IMR-90 (cell line): ENCODE measurements at regions not wholly inside any gene's neighbourhood (a gene's known extent, or its start where the extent isn't known, plus 50 kb on each side); places are given as distances from the start of the nearest gene placed in this dataset.

ENCODE experiments used
- ATAC-seq: fragments of 200-7000 bp; cut with Tn5 transposase; 2 replicates; pipeline ENCODE4 v1.9.1; 2020; ENCODE audit warnings: low read depth, mild to moderate bottlenecking, moderate library complexity
- BruUV-seq: library from RNA; stranded (reverse); fragments of 400-500 nt; replicated peaks from 2 replicates; lab custom pipeline; 2021; lab: Mats Ljungman, UMichigan
- CTCF ChIA-PET: fragments of 300-600 bp; formaldehyde crosslinking; extraction: SDS; loops from one replicate; lab custom pipeline; 2021; ENCODE audit warnings: antibody characterized with exemption; lab: Yijun Ruan, JAX
- POLR2A ChIA-PET: fragments of 300-600 bp; sonication (Branson Sonifier 250); formaldehyde crosslinking; loops from one replicate; lab custom pipeline; 2022; ENCODE audit warnings: antibody characterized with exemption; ENCODE audit not compliant: unreplicated experiment; lab: Charles Lee
- DNase-seq: peaks from one replicate; pipeline ENCODE4 v3.0.0; 2013
- H2AFZ ChIP-seq: replicated peaks from 2 replicates; pipeline ENCODE3; 2013; ENCODE audit warnings: low read length, mild to moderate bottlenecking; ENCODE audit not compliant: poor library complexity
- H2AK5ac ChIP-seq: 2 replicates; pipeline ENCODE4 v1.6.1; 2013; ENCODE audit warnings: low read depth, low read length, inconsistent platforms
- H2AK9ac ChIP-seq: replicated peaks from 2 replicates; pipeline ENCODE3; 2013; ENCODE audit warnings: mild to moderate bottlenecking, low read depth, low read length, moderate library complexity; ENCODE audit not compliant: poor library complexity
- H2BK120ac ChIP-seq: 2 replicates; pipeline ENCODE4 v1.6.1; 2013; ENCODE audit warnings: low read depth, low read length, inconsistent platforms
- H2BK15ac ChIP-seq: 3 replicates; pipeline ENCODE4 v1.6.1; 2013; ENCODE audit warnings: low read depth, low read length, inconsistent platforms
- H2BK20ac ChIP-seq: 2 replicates; pipeline ENCODE4 v1.6.1; 2013; ENCODE audit warnings: low read depth, mild to moderate bottlenecking, inconsistent platforms, low read length, moderate library complexity
- H2BK5ac ChIP-seq: 2 replicates; pipeline ENCODE4 v1.6.1; 2013; ENCODE audit warnings: mild to moderate bottlenecking, low read depth, low read length, inconsistent platforms; ENCODE audit not compliant: poor library complexity, severe bottlenecking
- H3K14ac ChIP-seq: replicated peaks from 2 replicates; pipeline ENCODE4 v1.6.1; 2013; ENCODE audit warnings: low read depth, low read length, inconsistent platforms
- H3K18ac ChIP-seq: 2 replicates; pipeline ENCODE4 v1.6.1; 2013; ENCODE audit warnings: low read depth, low read length, control low read depth
- H3K23ac ChIP-seq: 2 replicates; pipeline ENCODE4 v1.6.1; 2013; ENCODE audit warnings: low read depth, low read length, inconsistent platforms
- H3K27ac ChIP-seq: 2 replicates; pipeline ENCODE4 v1.5.1; 2013; ENCODE audit warnings: mild to moderate bottlenecking, control low read depth, low read length; ENCODE audit not compliant: insufficient read depth
- H3K27me3 ChIP-seq: 2 replicates; pipeline ENCODE4 v1.6.1; 2013; ENCODE audit warnings: low read length; ENCODE audit not compliant: control insufficient read depth, insufficient read depth
- H3K36me3 ChIP-seq: 2 replicates; pipeline ENCODE4 v1.6.1; 2013; ENCODE audit warnings: low read length, mixed read lengths; ENCODE audit not compliant: control insufficient read depth, insufficient read depth
- H3K4ac ChIP-seq: 2 replicates; pipeline ENCODE4 v1.6.1; 2013; ENCODE audit warnings: low read depth, low read length, inconsistent platforms
- H3K4me1 ChIP-seq: 2 replicates; pipeline ENCODE4 v1.6.1; 2013; ENCODE audit warnings: low read length, mixed read lengths; ENCODE audit not compliant: control insufficient read depth, insufficient read depth
- H3K4me2 ChIP-seq: 2 replicates; pipeline ENCODE4 v1.6.1; 2013; ENCODE audit warnings: low read depth, mild to moderate bottlenecking, control low read depth, low read length, moderate library complexity
- H3K4me3 ChIP-seq: 2 replicates; pipeline ENCODE4 v1.5.1; 2013; ENCODE audit warnings: low read depth, mild to moderate bottlenecking, control low read depth, low read length, moderate library complexity; ENCODE audit not compliant: insufficient read depth
- H3K56ac ChIP-seq: 2 replicates; pipeline ENCODE4 v1.6.1; 2013; ENCODE audit warnings: low read length, inconsistent platforms; ENCODE audit not compliant: insufficient read depth; ENCODE audit errors: extremely low read depth
- H3K79me1 ChIP-seq, 2 experiments: 2 replicates each; pipeline ENCODE4 v1.6.1; 2013; ENCODE audit warnings: low read length in 2 of 2, inconsistent platforms in 1 of 2, low read depth in 1 of 2
- H3K9ac ChIP-seq: 2 replicates; pipeline ENCODE4 v1.6.1; 2013; ENCODE audit warnings: low read depth, low read length, control low read depth
- H3K9me1 ChIP-seq: 2 replicates; pipeline ENCODE4 v1.6.1; 2013; ENCODE audit warnings: low read length, inconsistent platforms; ENCODE audit not compliant: insufficient read depth
- H3K9me3 ChIP-seq: 2 replicates; pipeline ENCODE4 v1.6.1; 2013; ENCODE audit warnings: low read length; ENCODE audit not compliant: control insufficient read depth, insufficient read depth
- H4K20me1 ChIP-seq: 2 replicates; pipeline ENCODE4 v1.6.1; 2013; ENCODE audit warnings: low read length, inconsistent platforms; ENCODE audit not compliant: insufficient read depth
- H4K5ac ChIP-seq: 2 replicates; pipeline ENCODE4 v1.6.1; 2013; ENCODE audit warnings: mild to moderate bottlenecking, low read depth, low read length, control low read depth
- H4K8ac ChIP-seq, 2 experiments: 2 replicates each; pipeline ENCODE4 v1.6.1; 2013; ENCODE audit warnings: low read depth in 2 of 2, low read length in 2 of 2, control low read depth in 1 of 2, inconsistent platforms in 1 of 2
- H4K91ac ChIP-seq: 2 replicates; pipeline ENCODE4 v1.6.1; 2013; ENCODE audit warnings: low read depth, low read length, inconsistent platforms; ENCODE audit not compliant: insufficient read depth
- CEBPB ChIP-seq: IDR thresholded peaks from 2 replicates; pipeline ENCODE4 v1.6.1; 2012; ENCODE audit warnings: low read depth, low read length, improper control_type of control experiment
- ELK1 ChIP-seq: fragments of 150-350 bp; IDR thresholded peaks from 2 replicates; pipeline ENCODE4 v1.6.1; 2016; ENCODE audit warnings: low read depth, mild to moderate bottlenecking, low read length, moderate library complexity, borderline replicate concordance
- MAZ ChIP-seq: IDR thresholded peaks from 2 replicates; pipeline ENCODE4 v1.6.1; 2012; ENCODE audit warnings: low read depth, mild to moderate bottlenecking, low read length, improper control_type of control experiment, moderate library complexity, borderline replicate concordance
- MXI1 ChIP-seq: IDR thresholded peaks from 2 replicates; pipeline ENCODE4 v1.6.1; 2012; ENCODE audit warnings: low read depth, mild to moderate bottlenecking, low read length, moderate library complexity, borderline replicate concordance
- NFE2L2 ChIP-seq: fragments of 150-350 bp; IDR thresholded peaks from 2 replicates; pipeline ENCODE4 v1.6.1; 2016; ENCODE audit warnings: low read depth, mild to moderate bottlenecking, low read length
- WGBS, 2 experiments: methylation state at CpG; one replicate each; pipeline versions ENCODE4 v1.1.5 to v1.1.7; 2013; ENCODE audit warnings: missing lambda C conversion rate in 2 of 2; ENCODE audit not compliant: insufficient read length in 1 of 2; ENCODE audit errors: extremely low coverage in 2 of 2; 5-methylcytosine and 5-hydroxymethylcytosine counted together
- dilution Hi-C: fragments of 300-500 bp; cut with HindIII; formaldehyde crosslinking; loops from one replicate; pipeline ENCODE4 v1.14.3; 2018; ENCODE audit warnings: low sequenced_read_pairs; ENCODE audit not compliant: unreplicated experiment
- in situ Hi-C: fragments of 300-500 bp; cut with MboI; formaldehyde crosslinking; loops from 3 replicates; pipeline ENCODE4 v1.14.3; 2019; ENCODE audit warnings: low sequenced_read_pairs, inconsistent platforms, mixed read lengths
- intact Hi-C: fragments of 100-400 bp; cut with micrococcal nuclease; formaldehyde crosslinking; loops from 2 replicates; pipeline ENCODE4 v1.10.0; 2022

GRCh38 chr20:39588148-39588757 is 626.1 kb downstream of the DHX35 start:
- Histone ChIP-seq H3K27ac (no peak overlapping the region), H4K5ac (no peak overlapping the region), H3K36me3 (no peaks in the 10 kb centered on the region), H3K14ac (no peak overlapping the region), H3K9me1 (no peaks in the 10 kb centered on the region), H2BK15ac (no peak overlapping the region), H2BK20ac (no peak overlapping the region), H3K23ac (no peak overlapping the region), H4K20me1 (no peaks in the 10 kb centered on the region), H2AK9ac (no peak overlapping the region), H3K9ac (no peak overlapping the region), H2AK5ac (no peak overlapping the region), H4K91ac (no peak overlapping the region), H3K4ac (no peak overlapping the region), H3K4me3 (no peak overlapping the region), H3K4me1 (no peaks in the 10 kb centered on the region), H3K18ac (no peak overlapping the region), H2AFZ (no peak overlapping the region), H3K56ac (no peak overlapping the region), H2BK5ac (no peak overlapping the region), H2BK120ac (no peak overlapping the region), H3K9me3 (no peaks in the 10 kb centered on the region), H3K27me3 (no peaks in the 10 kb centered on the region), H3K79me1 (no peaks in the 10 kb centered on the region), H4K8ac (no peak overlapping the region), H3K4me2 (no peak overlapping the region)
- intact Hi-C loops, result no loop called here
- 0% methylated on average over 1 of the region's 5 CpGs; no CpG with 5 or more reads in 1 of the 2 experiments for WGBS, 2 experiments
- in situ Hi-C loops, result no loop called here
- BruUV-seq, result no TSS peak
- DNase-seq (no peak), ATAC-seq (no peak)
- dilution Hi-C loops, result no loop called here
- POLR2A ChIA-PET, result no interaction called here
- CTCF ChIA-PET, result no interaction called here
- TF ChIP-seq ELK1, result no peak
- no peak for TF ChIP-seq NFE2L2
- TF ChIP-seq CEBPB, result no peak
- TF ChIP-seq MXI1, result no peak
- TF ChIP-seq MAZ, result no peak
